Spinal cord (tissue), 9 donors: ENCODE measurements at regions not wholly inside any gene's neighbourhood (a gene's known extent, or its start where the extent isn't known, plus 50 kb on each side); places are given as distances from the start of the nearest gene placed in this dataset.

Source experiments
- DNase-seq, 6 donors: peaks; one replicate each; pipeline versions ENCODE4 v3.0.0 to v3.0.0-alpha.2; 2013 to 2015; ENCODE audit warnings: low spot score in 6 of 6, low read depth in 4 of 6
- H3K27ac ChIP-seq: one replicate; pipeline ENCODE4 v1.5.1; 2013; ENCODE audit warnings: low read depth, low read length, control low read depth
- H3K27me3 ChIP-seq: one replicate; pipeline ENCODE4 v1.6.1; 2013; ENCODE audit warnings: low read length; ENCODE audit not compliant: control insufficient read depth, insufficient read depth
- H3K36me3 ChIP-seq: one replicate; pipeline ENCODE4 v1.6.1; 2013; ENCODE audit warnings: low read length; ENCODE audit not compliant: control insufficient read depth, insufficient read depth
- H3K4me1 ChIP-seq: one replicate; pipeline ENCODE4 v1.6.1; 2013; ENCODE audit warnings: low read length; ENCODE audit not compliant: control insufficient read depth, insufficient read depth
- H3K4me3 ChIP-seq: one replicate; pipeline ENCODE4 v1.5.1; 2013; ENCODE audit warnings: low read depth, low read length, control low read depth
- H3K9me3 ChIP-seq: one replicate; pipeline ENCODE4 v1.6.1; 2013; ENCODE audit warnings: low read length; ENCODE audit not compliant: control insufficient read depth, insufficient read depth
- WGBS: methylation state at CpG from one replicate; pipeline ENCODE4 v1.1.5; 2013; ENCODE audit warnings: missing lambda C conversion rate; ENCODE audit not compliant: insufficient coverage; 5-methylcytosine and 5-hydroxymethylcytosine counted together
- donor health status: healthy.

DNA sequence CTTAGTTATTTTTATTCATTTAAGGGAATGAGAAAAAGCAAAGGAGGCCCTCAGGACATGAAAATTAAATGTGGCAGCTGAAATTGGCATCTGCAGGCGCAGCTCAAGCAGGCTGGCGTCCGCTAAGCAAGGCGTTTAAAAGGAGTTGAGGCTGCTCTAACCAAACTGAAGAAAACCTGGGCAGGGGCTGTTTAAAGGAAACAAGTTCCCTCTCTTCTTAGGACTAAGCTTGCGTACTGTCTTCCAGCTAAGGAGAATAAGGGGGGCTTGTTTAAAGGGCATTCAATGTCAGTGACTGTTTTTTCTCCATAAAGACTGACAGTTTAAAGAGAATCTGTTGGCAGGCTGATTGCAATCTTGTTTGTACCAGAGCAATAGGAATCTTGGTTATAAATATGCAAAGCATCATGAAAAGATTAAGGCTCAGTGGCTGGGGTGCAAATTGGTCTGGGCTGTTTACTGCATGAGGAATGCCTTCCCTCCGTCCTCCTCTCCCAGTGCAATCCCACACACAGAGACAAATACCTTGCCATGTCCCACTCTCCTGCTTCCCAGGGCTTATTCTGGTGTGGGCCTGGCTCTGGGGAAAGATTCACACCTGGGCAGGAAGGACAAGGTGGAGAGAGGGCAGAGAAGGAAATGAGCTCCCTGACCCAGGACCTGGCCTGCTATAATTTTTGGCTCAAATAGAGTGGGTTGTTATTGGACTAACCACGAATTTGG is 85.9 kb upstream of the LIFR start:
- H3K27ac ChIP-seq: peak overlapping the region; percentile 25
- H3K9me3 ChIP-seq: no peaks in the 10 kb centered on the region
- peak in 4 of 6 donors; percentile 44 to 83 (median 61) for DNase-seq
- H3K36me3 ChIP-seq: no peaks in the 10 kb centered on the region
- H3K4me1 ChIP-seq: peaks cover 24% of the 10 kb centered on the region
- no peak overlapping the region for H3K4me3 ChIP-seq
- WGBS: 54% methylated on average over 6 of the region's 7 CpGs
- H3K27me3 ChIP-seq: no peaks in the 10 kb centered on the region

DNA sequence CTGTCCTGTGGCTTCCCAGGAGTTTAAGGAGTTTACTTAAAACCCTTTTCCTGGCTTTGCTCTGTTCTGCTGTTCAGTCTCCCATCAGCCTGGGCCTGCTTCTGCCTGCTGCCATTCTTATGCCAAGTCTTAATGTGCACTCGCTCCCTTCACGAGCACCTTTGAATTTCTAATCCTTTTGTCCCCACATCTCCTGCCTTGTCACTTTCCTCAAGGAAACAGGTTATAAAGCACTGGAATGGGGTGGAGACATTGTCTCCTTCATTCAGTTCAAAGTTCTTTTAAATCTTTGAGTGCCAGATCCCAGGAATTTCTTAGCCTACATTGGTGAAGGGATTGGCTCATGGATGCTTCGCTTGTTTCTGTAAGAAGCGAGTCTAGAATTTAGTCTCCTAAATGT is 87.2 kb upstream of the LIFR start:
- 79% methylated on average over 4 of the region's 4 CpGs for WGBS
- H3K27ac ChIP-seq: no peak overlapping the region

DNA sequence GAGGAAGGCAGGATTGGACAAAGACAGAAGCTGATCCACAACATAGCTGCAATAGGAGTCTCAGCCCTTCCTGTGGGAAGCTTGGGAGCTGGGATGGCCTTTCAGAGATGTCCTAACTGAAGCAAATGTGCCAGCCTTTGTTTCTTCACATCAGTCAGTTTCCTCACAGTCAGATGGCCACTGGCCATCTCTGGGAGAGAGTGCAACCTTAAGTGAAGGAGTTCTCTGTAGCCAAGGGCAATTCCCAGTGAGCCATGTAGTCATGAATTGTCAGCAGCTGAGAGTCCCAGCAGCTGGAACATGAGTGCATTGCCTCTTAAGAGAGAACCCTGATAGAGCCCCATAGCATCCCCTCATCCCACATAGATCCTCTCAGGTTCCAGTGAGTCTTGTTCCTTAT is 89.1 kb upstream of the LIFR start:
- Histone ChIP-seq H3K27ac (no peak overlapping the region), H3K9me3 (no peaks in the 10 kb centered on the region), H3K4me3 (no peak overlapping the region), H3K36me3 (no peaks in the 10 kb centered on the region), H3K4me1 (peaks cover 24% of the 10 kb centered on the region), H3K27me3 (no peaks in the 10 kb centered on the region)
- DNase-seq: no peak

More for the DNA sequence above, 87.2 kb upstream of the LIFR start:
- no peaks in the 10 kb centered on the region for H3K9me3 ChIP-seq
- no peaks in the 10 kb centered on the region for H3K27me3 ChIP-seq
- H3K4me3 ChIP-seq: no peak overlapping the region
- H3K36me3 ChIP-seq: no peaks in the 10 kb centered on the region
- no peak for DNase-seq
- H3K4me1 ChIP-seq: peaks cover 24% of the 10 kb centered on the region

DNA sequence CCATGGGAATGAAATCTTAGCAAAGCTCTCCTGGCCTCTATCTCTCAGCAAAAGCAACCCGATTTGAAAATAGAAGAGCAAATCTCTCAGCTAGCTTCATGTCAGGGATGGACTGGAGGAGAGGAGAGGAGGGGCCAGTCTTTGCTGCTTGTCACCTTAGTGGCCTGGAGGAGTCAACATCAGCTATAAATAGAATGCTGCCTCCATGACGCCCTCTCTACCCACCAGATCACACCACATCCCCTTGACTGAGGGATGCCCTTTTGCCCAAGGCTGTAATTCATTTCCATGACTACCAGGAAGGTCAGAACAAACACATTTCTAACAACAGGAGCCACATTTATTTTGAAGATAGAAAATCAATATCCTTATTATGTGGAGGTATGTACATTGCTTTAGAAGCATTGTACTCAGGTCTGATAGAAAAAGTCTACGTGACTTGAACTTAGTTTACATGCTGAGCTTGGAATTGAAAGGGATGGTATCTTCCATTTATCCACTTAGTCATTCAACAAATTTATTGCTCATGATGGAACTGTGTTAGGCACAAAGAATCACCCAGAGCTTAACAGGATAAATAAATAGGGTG is 92.4 kb upstream of the LIFR start:
- Histone ChIP-seq H3K4me3 (no peak overlapping the region), H3K27ac (no peak overlapping the region), H3K4me1 (no peaks in the 10 kb centered on the region), H3K27me3 (no peaks in the 10 kb centered on the region), H3K9me3 (no peaks in the 10 kb centered on the region), H3K36me3 (no peaks in the 10 kb centered on the region)
- no CpG with 5 or more reads among the region's 3 CpGs for WGBS
- no peak for DNase-seq

DNA sequence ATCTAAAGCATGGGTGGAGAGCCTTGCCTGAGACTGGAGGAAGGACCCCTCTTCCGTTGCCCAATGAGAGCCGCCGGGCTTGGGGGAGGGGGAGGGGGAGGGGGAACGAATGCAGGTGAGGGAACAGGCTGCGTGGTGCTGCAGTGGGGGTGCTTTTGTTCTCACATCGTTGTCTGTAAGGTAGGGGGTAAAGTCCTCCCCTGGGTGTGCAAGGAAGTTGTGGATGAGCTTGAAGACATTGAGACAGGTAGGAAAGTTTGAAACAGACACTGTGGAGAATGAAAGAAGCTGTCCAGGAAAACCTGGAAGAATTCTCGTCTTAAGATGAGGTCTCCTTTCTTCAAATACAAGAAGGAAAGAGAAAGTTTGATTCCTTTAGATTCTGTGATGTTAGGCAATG is 94.1 kb upstream of the LIFR start:
- WGBS: 45% methylated on average over 6 of the region's 7 CpGs
- no peak for DNase-seq
- Histone ChIP-seq H3K4me3 (no peak overlapping the region), H3K27ac (no peak overlapping the region), H3K4me1 (no peaks in the 10 kb centered on the region), H3K36me3 (no peaks in the 10 kb centered on the region), H3K27me3 (no peaks in the 10 kb centered on the region), H3K9me3 (no peaks in the 10 kb centered on the region)

DNA sequence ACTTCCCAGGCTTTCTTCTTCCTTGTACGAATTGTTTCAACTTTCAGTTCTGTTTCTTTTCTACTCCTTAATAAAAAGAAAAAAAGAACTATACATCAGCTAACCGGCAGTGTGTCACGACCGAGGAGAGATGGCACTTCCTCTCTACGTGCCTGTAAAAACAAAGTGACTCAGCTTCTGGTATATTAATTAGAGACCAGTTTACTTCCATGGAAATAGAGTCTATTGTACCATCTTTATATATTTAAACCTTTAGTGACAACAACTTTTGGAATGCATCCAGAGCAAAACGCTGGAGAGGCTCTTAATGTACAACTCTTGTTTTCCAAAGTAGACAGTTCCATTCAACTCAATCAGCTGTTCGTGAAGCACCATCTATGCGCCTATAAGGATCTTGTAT is 94.5 kb upstream of the LIFR start:
- Histone ChIP-seq H3K4me1 (no peaks in the 10 kb centered on the region), H3K9me3 (no peaks in the 10 kb centered on the region), H3K27ac (no peak overlapping the region), H3K4me3 (no peak overlapping the region), H3K36me3 (no peaks in the 10 kb centered on the region), H3K27me3 (no peaks in the 10 kb centered on the region)
- DNase-seq: peak in 1 of 6 donors; percentile 54
- no CpG with 5 or more reads among the region's 8 CpGs for WGBS

DNA sequence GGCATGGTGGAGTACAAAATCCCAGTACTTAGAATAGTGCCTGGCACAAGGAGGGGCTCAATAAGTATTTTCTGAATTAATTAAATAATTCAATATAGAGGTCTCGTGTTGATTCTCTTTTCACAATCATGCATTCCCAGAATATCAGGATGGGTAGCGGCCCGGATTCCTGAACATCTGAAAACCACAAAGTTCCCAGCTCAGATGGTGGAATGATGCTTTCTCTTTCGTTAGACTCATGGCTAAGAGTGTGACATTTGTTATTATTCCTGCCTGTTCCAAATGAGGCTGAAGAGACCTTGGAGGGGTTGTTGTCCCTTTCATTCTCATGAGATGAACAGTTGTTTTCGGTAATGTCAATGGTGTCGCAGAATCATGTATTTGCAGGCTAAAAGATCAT is 95.4 kb upstream of the LIFR start:
- DNase-seq: no peak
- Histone ChIP-seq H3K4me1 (no peaks in the 10 kb centered on the region), H3K36me3 (no peaks in the 10 kb centered on the region), H3K9me3 (no peaks in the 10 kb centered on the region), H3K27me3 (no peaks in the 10 kb centered on the region), H3K4me3 (no peak overlapping the region), H3K27ac (no peak overlapping the region)
- WGBS: 100% methylated on average over 2 of the region's 6 CpGs

DNA sequence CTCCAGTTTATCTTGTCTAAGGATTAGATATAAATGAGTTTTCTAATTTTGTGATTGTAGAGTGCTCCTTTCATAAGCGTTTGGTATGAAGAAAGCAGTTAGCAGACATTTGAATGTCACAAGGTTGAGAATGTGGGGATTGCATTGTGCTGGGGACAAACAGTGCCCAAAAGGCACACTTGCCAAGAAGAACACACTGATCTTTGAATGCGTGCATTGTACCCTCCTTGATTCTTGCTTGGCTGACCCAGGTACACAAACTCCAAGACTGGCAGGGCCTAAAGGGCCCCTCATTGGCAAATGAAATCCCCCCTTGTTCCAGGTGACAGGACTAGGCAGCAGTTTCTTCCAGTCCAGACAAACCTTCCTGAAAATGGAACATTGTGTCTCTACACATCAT is 96.9 kb upstream of the LIFR start:
- Histone ChIP-seq H3K4me3 (no peak overlapping the region), H3K36me3 (no peaks in the 10 kb centered on the region), H3K27me3 (no peaks in the 10 kb centered on the region), H3K27ac (no peak overlapping the region), H3K4me1 (no peaks in the 10 kb centered on the region), H3K9me3 (no peaks in the 10 kb centered on the region)
- 67% methylated on average over 2 of the region's 2 CpGs for WGBS
- no peak for DNase-seq

DNA sequence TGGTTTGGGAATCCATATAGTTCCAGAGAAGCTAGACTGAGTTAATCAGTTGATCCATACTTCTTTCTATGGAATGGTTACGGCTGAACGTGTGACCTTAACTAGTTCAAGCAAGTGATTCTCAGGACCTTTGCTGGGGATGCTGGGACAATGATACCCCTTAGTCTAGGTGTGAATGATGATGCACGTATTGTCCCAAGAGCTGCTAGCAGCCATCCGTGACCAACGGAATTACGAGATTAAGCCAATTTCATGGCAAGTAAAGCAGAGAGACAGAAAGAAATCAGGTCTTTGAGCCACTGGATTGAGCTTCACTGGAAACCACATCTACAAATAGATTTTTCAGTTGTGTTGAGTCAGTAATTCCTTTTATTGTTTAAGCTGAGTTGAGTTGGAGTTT is 99.2 kb upstream of the LIFR start:
- Histone ChIP-seq H3K36me3 (no peaks in the 10 kb centered on the region), H3K9me3 (no peaks in the 10 kb centered on the region), H3K27me3 (no peaks in the 10 kb centered on the region), H3K27ac (no peak overlapping the region), H3K4me1 (no peaks in the 10 kb centered on the region), H3K4me3 (no peak overlapping the region)
- no peak for DNase-seq
- WGBS: 91% methylated on average over 6 of the region's 6 CpGs

DNA sequence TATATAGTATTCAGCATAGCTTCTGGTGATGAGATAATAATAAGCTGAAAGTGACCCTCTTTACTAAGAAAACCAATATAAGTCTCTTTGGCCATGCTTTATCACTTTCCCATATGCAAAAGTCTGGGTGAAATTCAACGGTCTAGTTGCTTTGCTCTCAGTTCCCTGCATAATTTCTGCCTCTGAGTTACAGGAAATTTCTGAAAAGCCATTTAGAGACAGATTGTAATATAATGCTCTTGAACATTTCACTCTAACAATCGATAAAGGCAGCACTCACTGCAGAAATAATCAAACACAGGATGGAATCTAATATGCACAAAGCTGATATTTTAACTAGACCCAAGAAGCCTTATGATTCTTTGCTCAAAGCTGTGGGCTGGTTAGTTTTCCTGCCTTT is 100.1 kb upstream of the LIFR start:
- peak in 1 of 6 donors; percentile 55 for DNase-seq
- no peaks in the 10 kb centered on the region for H3K36me3 ChIP-seq
- no peaks in the 10 kb centered on the region for H3K4me1 ChIP-seq
- no peaks in the 10 kb centered on the region for H3K9me3 ChIP-seq
- no CpG with 5 or more reads among the region's 2 CpGs for WGBS
- H3K27me3 ChIP-seq: no peaks in the 10 kb centered on the region
- no peak overlapping the region for H3K4me3 ChIP-seq
- no peak overlapping the region for H3K27ac ChIP-seq
